Fibroblast of pulmonary artery (primary cell): ENCODE measurements at regions not wholly inside any gene's neighbourhood (a gene's known extent, or its start where the extent isn't known, plus 50 kb on each side); places are given as distances from the start of the nearest gene placed in this dataset.
"Not testable (repeated sequence)": the region's sequence is repeated elsewhere in the genome, so short reads cannot be mapped to it uniquely, and the experiment has no call there.

ENCODE experiments used
- DNase-seq: peaks from one replicate; pipeline ENCODE4 v3.0.0-alpha.2; 2010; ENCODE audit warnings: low read depth
- H3K4me3 ChIP-seq: replicated peaks from 2 replicates; pipeline ENCODE4 v1.5.1; 2011; ENCODE audit warnings: low read depth, mild to moderate bottlenecking, control low read depth, low read length, moderate library complexity
- TF ChIP-seq, protein P1 (sequence below): IDR thresholded peaks from 2 replicates; pipeline ENCODE4 v1.5.1; 2011; ENCODE audit warnings: mild to moderate bottlenecking, control low read depth, low read length, inconsistent platforms; ENCODE audit errors: missing control alignments

GRCh38 chr13:44786756-44787155 is 202.5 kb downstream of the NUFIP1 start:
- no peak overlapping the region for H3K4me3 ChIP-seq

GRCh38 chr13:44785401-44785800 is 203.9 kb downstream of the NUFIP1 start:
- DNase-seq: no peak
- TF ChIP-seq, protein P1, sequence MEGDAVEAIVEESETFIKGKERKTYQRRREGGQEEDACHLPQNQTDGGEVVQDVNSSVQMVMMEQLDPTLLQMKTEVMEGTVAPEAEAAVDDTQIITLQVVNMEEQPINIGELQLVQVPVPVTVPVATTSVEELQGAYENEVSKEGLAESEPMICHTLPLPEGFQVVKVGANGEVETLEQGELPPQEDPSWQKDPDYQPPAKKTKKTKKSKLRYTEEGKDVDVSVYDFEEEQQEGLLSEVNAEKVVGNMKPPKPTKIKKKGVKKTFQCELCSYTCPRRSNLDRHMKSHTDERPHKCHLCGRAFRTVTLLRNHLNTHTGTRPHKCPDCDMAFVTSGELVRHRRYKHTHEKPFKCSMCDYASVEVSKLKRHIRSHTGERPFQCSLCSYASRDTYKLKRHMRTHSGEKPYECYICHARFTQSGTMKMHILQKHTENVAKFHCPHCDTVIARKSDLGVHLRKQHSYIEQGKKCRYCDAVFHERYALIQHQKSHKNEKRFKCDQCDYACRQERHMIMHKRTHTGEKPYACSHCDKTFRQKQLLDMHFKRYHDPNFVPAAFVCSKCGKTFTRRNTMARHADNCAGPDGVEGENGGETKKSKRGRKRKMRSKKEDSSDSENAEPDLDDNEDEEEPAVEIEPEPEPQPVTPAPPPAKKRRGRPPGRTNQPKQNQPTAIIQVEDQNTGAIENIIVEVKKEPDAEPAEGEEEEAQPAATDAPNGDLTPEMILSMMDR: no peak
- no peak overlapping the region for H3K4me3 ChIP-seq

More at GRCh38 chr13:44786756-44787155, 202.5 kb downstream of the NUFIP1 start:
- TF ChIP-seq, protein P1: no peak
- peak; percentile 50 for DNase-seq

- TF ChIP-seq, protein P1: no peak
- DNase-seq: no peak
- no peak overlapping the region for H3K4me3 ChIP-seq
Measured at GRCh38 chr13:44784708-44785080, 204.6 kb downstream of the NUFIP1 start.

- H3K4me3 ChIP-seq: no peak overlapping the region
- DNase-seq: no peak
- TF ChIP-seq, protein P1: no peak
Measured at GRCh38 chr13:44783994-44784707, 205.1 kb downstream of the NUFIP1 start.

DNA sequence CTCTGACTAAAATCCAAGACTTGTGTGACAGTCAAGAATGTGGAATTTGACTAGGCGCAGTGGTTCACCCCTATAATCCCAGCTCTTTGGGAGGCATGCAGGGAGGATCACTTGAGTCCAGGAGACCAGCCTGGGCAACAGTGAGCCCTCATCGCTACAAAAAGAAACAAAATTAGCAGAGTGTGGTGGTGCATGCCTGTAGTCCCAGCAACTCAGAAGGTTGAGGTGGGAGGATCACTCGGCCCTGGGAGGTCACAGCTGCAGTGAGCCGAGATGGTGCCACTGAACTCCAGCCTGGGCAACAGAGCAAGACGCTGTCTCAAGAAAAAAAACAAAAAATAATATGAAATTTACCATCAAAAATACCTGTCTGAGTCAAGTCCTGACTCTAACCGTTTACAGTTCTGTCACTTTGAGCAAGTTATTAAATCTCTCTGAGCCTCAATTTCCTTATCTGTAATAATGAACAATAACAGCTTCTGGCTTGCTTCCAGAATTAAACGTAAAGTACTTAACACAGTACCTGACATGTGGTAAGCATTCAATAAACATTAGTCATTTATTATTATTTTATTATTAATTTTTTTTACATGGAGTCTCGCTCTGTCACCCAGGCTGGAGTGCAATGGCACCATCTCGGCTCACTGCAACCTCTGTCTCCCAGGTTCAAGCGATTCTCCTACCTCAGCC is 204.6 kb upstream of the TSC22D1 start:
- no peak overlapping the region for H3K4me3 ChIP-seq
- TF ChIP-seq, protein P1: no peak
- no peak for DNase-seq

GRCh38 chr13:44778761-44779484 is 202.8 kb upstream of the TSC22D1 start:
- DNase-seq: no peak
- no peak overlapping the region for H3K4me3 ChIP-seq
- TF ChIP-seq, protein P1: no peak

GRCh38 chr13:44775290-44775689 is 199.2 kb upstream of the TSC22D1 start:
- not testable (repeated sequence) for H3K4me3 ChIP-seq

More at GRCh38 chr13:44775290-44775689, 199.2 kb upstream of the TSC22D1 start:
- not testable (repeated sequence) for DNase-seq
